IPS-20b (cell line): ENCODE measurements at regions not wholly inside any gene's neighbourhood (a gene's known extent, or its start where the extent isn't known, plus 50 kb on each side); places are given as distances from the start of the nearest gene placed in this dataset.
"Not testable (repeated sequence)": the region's sequence is repeated elsewhere in the genome, so short reads cannot be mapped to it uniquely, and the experiment has no call there.

ENCODE experiments used
- H3K27ac ChIP-seq: one replicate; pipeline ENCODE4 v1.5.1; 2013; ENCODE audit warnings: low read length
- H3K27me3 ChIP-seq: 2 replicates; pipeline ENCODE4 v1.6.1; 2013; ENCODE audit warnings: mild to moderate bottlenecking, low read length, inconsistent platforms; ENCODE audit not compliant: insufficient read depth
- H3K36me3 ChIP-seq: 2 replicates; pipeline ENCODE4 v1.6.1; 2013; ENCODE audit warnings: low read depth, mild to moderate bottlenecking, inconsistent platforms, low read length, moderate library complexity; ENCODE audit not compliant: insufficient read depth
- H3K4me1 ChIP-seq: 2 replicates; pipeline ENCODE4 v1.6.1; 2013; ENCODE audit warnings: mild to moderate bottlenecking, control low read depth, inconsistent platforms, low read length, moderate library complexity; ENCODE audit not compliant: insufficient read depth
- H3K4me3 ChIP-seq: 2 replicates; pipeline ENCODE4 v1.5.1; 2013; ENCODE audit warnings: mild to moderate bottlenecking, low read length, inconsistent platforms
- H3K9ac ChIP-seq: 2 replicates; pipeline ENCODE4 v1.6.1; 2013; ENCODE audit warnings: low read depth, mild to moderate bottlenecking, inconsistent platforms, low read length, moderate library complexity
- H3K9me3 ChIP-seq: 2 replicates; pipeline ENCODE4 v1.6.1; 2013; ENCODE audit warnings: mild to moderate bottlenecking, low read depth, low read length, inconsistent platforms; ENCODE audit not compliant: insufficient read depth

DNA sequence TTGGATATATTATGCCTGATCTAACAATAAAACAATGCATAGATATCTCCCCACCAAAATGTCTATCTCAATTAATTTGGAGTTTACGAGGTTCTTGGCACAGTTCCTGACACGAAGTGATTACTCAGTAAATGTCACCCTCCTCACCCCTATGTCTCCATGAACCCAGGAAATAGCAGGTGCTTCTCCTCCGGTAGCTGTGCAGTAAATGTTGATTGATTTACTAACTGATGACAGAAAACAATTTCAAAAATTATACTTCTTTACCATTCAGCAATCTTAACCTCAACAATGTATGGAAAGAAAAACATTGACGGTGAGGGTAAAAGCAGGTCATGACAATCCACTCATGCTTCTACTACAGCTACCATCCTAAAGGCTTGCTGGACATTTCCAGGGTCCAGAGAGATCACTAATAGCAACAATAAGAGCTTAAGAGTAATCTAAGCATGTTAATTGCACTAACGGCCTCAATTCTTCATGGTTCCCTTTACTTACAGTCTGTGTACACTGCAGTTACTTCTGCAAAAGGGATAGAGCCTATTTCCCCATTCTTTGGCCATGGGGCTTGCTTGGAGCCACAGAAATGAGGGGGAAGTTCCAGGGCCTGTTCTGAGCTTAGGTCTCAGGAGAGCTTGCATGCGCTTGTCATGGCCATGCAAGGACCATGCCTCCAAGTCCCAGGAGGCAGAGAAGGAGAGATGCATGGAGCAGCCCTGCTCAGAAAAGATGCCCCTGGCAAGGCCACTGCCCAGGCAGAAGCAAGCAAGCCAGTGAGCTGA is 222.6 kb downstream of the ATP6V0E2 start:
- not testable (repeated sequence) for H3K4me1 ChIP-seq, H3K36me3 ChIP-seq, H3K27ac ChIP-seq

DNA sequence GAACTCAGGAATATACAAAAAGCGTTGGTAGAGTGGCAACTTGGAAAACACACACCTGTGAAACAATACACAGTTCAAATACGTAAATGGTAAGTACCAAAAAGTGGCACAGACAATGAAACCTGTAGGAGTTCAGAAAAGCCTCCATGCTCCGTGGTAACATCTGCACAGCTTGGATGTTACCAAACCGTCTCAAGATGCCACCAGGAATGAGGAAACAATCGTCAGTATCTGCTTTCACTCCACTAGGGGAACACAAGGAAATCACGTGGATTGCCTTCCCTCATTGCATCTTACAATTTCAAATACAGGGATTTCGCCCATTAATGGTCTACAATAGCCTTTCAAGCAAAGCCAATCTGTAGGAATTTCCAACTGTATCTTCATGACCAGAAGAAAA is 224.6 kb upstream of the LRRC61 start:
- not testable (repeated sequence) for H3K27ac ChIP-seq, H3K9ac ChIP-seq, H3K9me3 ChIP-seq, H3K4me1 ChIP-seq, H3K4me3 ChIP-seq, H3K36me3 ChIP-seq, H3K27me3 ChIP-seq

More for the DNA sequence above, 222.6 kb downstream of the ATP6V0E2 start:
- not testable (repeated sequence) for H3K9me3 ChIP-seq, H3K27me3 ChIP-seq, H3K9ac ChIP-seq, H3K4me3 ChIP-seq

DNA sequence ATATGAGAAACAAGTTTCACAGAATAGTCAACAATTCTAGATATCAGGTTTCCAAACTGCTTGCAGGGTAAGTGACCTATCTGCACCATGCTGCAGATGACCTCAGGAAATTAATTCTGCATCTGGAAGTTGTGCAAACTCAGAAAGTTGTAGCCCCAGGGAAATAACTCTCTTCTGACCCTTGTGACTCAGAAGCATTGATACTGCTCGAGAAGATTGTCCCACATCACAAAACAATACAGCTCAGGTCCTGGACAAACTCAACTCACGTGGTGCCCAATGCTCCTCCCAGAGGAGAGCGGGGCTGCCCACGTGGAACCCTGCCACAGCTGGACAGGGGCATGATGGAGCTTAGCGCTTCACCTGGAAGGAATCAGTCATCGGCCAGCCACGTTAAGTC is 221.9 kb upstream of the LRRC61 start:
- H3K4me3 ChIP-seq, H3K4me1 ChIP-seq, H3K27ac ChIP-seq, H3K36me3 ChIP-seq, H3K9ac ChIP-seq, H3K9me3 ChIP-seq, H3K27me3 ChIP-seq: not testable (repeated sequence)

DNA sequence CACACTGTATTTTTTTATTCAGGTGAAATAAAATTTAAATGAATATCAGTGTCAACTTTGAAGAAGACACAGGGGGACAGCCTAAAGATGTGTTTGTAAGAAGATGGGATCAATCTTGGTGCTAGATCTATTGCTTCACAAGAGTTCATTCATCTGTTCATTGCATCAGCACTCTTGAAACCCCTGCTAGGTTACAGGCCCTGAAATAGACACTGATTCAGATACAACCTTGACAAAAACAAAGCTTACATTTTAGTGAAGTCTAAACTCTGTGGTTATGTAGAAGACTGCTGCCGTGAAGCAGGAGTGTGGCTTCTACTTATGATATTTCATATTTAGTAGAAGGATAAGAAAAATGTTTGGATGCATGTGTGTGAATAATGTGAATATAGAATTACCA is 215.9 kb upstream of the LRRC61 start:
- H3K27me3 ChIP-seq, H3K27ac ChIP-seq, H3K9ac ChIP-seq, H3K36me3 ChIP-seq, H3K4me1 ChIP-seq, H3K9me3 ChIP-seq, H3K4me3 ChIP-seq: not testable (repeated sequence)

DNA sequence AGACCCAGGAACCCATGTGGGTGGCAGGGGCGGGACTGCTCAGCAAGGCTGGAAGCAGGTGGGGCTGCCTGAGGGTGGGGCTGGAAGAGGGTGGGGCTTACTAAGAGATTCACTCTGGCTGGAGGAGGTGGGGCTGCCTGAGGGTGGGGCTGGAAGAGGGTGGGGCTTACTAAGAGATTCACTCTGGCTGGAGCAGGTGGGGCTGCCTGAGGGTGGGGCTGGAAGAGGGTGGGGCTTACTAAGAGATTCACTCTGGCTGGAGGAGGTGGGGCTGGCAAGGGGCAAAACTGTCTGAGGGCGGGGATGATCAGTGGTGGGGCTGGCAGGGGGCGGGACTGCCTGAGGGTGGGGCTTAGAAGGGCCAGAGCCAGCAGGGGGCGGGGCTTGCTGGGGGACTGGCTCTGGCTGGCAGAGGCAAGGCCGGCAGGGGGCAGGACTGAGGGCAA is 212.8 kb upstream of the LRRC61 start:
- H3K9ac ChIP-seq, H3K4me1 ChIP-seq: not testable (repeated sequence)

DNA sequence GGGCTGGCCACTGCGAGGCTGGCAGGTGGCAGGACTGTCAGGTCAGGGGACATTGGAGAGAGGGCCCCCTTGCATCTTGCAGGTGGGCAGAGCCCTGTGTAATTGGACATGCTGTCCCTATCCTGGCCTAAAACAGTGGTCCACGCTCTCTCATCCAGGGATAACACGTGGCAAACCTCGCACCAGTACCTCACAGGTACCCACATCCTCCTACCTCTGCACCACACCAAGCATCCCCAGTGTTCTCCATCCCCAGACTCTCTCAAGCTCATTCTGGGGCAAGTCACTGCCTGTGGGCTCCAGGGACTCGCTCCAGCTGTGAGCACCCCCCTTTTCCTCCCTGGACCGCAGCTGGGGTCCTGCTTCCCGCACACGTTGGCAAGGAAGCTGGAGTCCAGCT is 212.3 kb upstream of the LRRC61 start:
- not testable (repeated sequence) for H3K27ac ChIP-seq, H3K9ac ChIP-seq, H3K4me1 ChIP-seq, H3K27me3 ChIP-seq, H3K9me3 ChIP-seq, H3K4me3 ChIP-seq, H3K36me3 ChIP-seq

More for the DNA sequence above, 212.8 kb upstream of the LRRC61 start:
- not testable (repeated sequence) for H3K27ac ChIP-seq, H3K9me3 ChIP-seq, H3K4me3 ChIP-seq, H3K36me3 ChIP-seq, H3K27me3 ChIP-seq

DNA sequence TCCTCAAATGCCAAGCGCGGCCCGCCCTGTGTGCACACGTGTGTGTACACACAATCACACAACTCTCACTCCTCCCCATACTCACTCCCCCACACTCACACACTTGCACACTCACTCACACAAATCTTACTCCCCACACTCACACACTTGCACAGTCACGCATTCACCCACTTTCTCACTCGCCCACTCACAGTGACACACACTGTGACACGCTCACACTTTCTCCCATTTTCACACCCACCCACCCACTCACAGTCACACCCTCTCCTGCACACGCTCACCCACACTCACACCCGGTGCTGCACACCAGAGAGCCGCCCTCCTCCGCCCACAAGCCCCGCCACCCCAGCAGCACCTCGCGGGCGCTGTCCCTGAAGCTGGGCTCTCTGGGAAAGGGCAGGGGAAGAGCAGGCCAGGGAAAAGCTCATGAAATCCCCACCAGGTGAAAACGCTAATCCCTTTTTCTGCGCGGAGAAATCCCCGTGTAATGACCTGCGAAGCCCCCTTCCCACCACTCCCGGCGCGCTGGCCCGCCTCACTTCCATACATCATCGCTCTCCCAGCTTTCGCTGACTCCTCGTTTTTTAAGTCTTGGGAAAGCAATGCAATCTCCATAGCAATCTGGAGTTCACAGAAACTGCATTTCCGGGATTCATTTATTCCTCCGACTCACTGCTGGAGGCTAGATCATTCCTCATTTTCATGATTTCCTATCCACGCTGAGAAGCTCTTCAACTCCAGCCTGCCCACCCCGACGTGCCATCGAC is 211.6 kb upstream of the LRRC61 start:
- not testable (repeated sequence) for H3K36me3 ChIP-seq, H3K27me3 ChIP-seq, H3K4me3 ChIP-seq, H3K27ac ChIP-seq, H3K9me3 ChIP-seq, H3K4me1 ChIP-seq, H3K9ac ChIP-seq

DNA sequence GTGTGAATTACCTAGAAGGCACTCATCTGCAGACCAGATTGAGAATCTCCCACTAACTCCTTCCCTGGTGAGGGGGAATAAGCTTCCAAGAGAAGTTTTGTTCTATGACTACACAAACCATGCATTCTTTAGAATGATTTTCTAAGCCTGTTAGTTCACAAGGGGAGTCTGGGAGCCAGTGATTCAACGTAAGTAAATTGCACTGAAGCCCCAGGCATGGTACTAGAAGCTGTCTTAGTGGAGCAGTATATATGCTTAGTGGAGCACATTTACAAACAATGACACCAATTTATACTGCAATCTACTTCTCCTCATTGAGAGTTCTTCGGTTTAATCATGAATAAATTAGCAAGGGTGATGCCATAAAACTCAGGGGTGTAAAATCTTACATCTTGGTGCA is 209.9 kb upstream of the LRRC61 start:
- not testable (repeated sequence) for H3K9ac ChIP-seq, H3K9me3 ChIP-seq, H3K27me3 ChIP-seq, H3K27ac ChIP-seq, H3K4me1 ChIP-seq, H3K4me3 ChIP-seq, H3K36me3 ChIP-seq

DNA sequence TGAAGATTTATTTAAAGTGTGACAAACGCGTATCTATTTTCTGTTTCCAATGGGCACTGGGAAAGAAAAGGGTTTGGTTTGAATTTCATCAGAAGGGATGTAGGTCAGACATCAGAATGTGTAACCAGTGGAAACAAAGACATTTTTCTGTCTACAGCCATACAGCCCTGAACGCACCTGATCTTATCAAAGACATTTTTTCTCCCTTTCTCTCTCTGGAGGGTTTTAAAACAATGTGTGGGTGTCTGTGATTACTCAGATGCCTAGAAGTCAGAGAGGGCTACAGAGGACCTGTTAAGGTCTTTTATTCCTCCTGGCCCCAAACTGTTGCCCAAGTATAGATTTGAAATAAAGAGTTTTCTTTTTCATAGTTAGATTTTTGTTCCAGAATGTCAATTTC is 208.6 kb upstream of the LRRC61 start:
- H3K9me3 ChIP-seq, H3K4me3 ChIP-seq, H3K9ac ChIP-seq, H3K36me3 ChIP-seq, H3K27me3 ChIP-seq, H3K27ac ChIP-seq, H3K4me1 ChIP-seq: not testable (repeated sequence)

DNA sequence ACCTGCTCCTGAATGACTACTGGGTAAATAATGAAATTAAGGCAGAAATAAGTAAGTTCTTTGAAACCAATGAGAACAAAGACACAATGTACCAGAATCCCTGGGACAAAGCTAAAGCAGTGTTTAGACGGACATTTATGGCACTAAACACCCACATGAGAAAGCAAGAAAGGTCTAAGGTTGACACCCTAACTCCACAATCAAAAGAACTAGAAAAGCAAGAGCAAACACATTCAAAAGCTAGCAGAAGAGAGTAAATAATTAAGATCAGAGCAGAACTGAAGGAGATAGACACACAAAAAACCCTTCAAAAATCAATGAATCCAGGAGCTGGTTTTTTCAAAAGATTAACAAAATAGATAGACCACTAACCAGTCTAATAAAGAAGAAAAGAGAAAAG is 203.2 kb upstream of the LRRC61 start:
- H3K36me3 ChIP-seq, H3K27ac ChIP-seq, H3K9ac ChIP-seq, H3K27me3 ChIP-seq, H3K9me3 ChIP-seq, H3K4me3 ChIP-seq, H3K4me1 ChIP-seq: not testable (repeated sequence)

DNA sequence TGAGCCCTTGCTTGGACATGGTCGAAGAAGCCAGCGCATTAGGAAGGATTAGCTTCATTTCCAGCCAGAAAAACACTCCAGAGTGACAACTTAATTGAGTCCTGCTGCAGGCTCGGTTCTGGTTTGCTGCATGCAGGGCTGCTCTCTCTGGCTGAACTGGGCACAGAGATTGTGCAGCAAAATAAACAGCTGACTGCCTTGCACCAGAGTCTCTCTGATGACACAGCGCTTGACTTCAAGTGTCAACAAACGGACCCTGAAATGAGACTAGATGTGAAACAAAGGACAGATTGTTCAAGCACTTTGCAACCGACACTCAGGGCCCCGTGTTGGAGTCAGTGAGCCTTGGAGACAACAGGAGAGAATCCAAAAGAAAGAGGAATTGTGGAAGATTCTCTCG is 197.3 kb upstream of the LRRC61 start:
- H3K4me3 ChIP-seq, H3K4me1 ChIP-seq, H3K27me3 ChIP-seq, H3K9me3 ChIP-seq, H3K27ac ChIP-seq, H3K9ac ChIP-seq, H3K36me3 ChIP-seq: not testable (repeated sequence)

DNA sequence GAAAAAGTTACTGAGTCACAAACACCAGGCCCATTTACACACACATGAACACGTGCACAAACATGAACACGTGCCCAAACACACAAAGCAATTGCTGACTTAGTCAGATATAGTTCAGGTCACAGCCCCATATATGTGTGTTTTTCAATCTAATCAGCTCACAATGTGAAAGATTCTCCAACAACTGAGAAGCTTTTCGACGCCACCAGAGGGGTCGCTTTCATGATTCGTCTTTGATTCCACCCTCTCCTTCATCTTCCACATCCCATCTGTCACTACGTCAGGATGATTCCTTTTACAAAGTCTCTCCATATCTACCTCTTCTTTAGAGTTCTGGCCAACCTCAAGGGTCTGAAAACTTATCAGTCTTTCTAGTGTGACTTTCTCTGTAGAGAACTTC is 188.7 kb upstream of the LRRC61 start:
- not testable (repeated sequence) for H3K9ac ChIP-seq, H3K9me3 ChIP-seq, H3K27ac ChIP-seq, H3K4me3 ChIP-seq, H3K4me1 ChIP-seq, H3K27me3 ChIP-seq, H3K36me3 ChIP-seq
